ENCODE measurements at regions not wholly inside any gene's neighbourhood (a gene's known extent, or its start where the extent isn't known, plus 50 kb on each side); places are given as distances from the start of the nearest gene placed in this dataset.

GRCh38 chr2:144147356-144147755, 372.6 kb downstream of the ZEB2 start:
- Histone ChIP-seq H3K56ac (ENCODE audit: insufficient read length, low read depth, low read length) (no peak overlapping the region), H3K14ac (ENCODE audit: insufficient read depth, low read length) (no peak overlapping the region), H2BK15ac (ENCODE audit: low read depth, low read length) (no peak overlapping the region), H3T11ph (ENCODE audit: low read length) (no peak overlapping the region), H4K5ac (ENCODE audit: insufficient read length, low read depth, low read length) (no peak overlapping the region), H3K27me3 (ENCODE audit: insufficient read depth, low read length) (no peaks in the 10 kb centered on the region), H3K9me3 (ENCODE audit: control insufficient read depth, low read depth, low read length) (no peaks in the 10 kb centered on the region), H4K20me1 (ENCODE audit: control insufficient read depth, insufficient read depth, insufficient read length) (no peaks in the 10 kb centered on the region), H3K18ac (ENCODE audit: insufficient read length, low read depth, low read length) (no peak overlapping the region), H3K23me2 (ENCODE audit: insufficient read length, low read depth, low read length, poor library complexity, severe bottlenecking) (no peaks in the 10 kb centered on the region), H2AK5ac (ENCODE audit: insufficient read length, low read length) (no peak overlapping the region), H2BK120ac (ENCODE audit: low read depth, low read length, poor library complexity, severe bottlenecking) (no peak overlapping the region), H3K9ac (ENCODE audit: extremely low read depth, insufficient read length, low read length) (no peak overlapping the region), H2BK12ac (ENCODE audit: insufficient read length, low read depth, low read length) (no peak overlapping the region), H2BK20ac (ENCODE audit: low read depth, low read length, poor library complexity, severe bottlenecking) (no peak overlapping the region), H3K4me1 (ENCODE audit: insufficient read depth, low read length) (no peaks in the 10 kb centered on the region), H3K23ac (ENCODE audit: insufficient read length, low read depth, low read length) (no peak overlapping the region), H3K79me2 (ENCODE audit: insufficient read depth, low read length) (no peaks in the 10 kb centered on the region), H3K4me2 (ENCODE audit: insufficient read depth, insufficient read length, low read length) (no peak overlapping the region), H3K79me1 (ENCODE audit: insufficient read depth, low read depth, low read length, poor library complexity, severe bottlenecking) (no peaks in the 10 kb centered on the region), H2BK5ac (ENCODE audit: insufficient read length, low read length) (no peak overlapping the region), H3K4ac (ENCODE audit: low read depth, low read length) (no peak overlapping the region), H4K91ac (ENCODE audit: insufficient read length, low read depth, low read length) (no peak overlapping the region), H2AFZ (ENCODE audit: low read length) (no peak overlapping the region), H3K27ac (ENCODE audit: insufficient read length, low read depth, low read length) (no peak overlapping the region), H4K8ac (replicated peaks; ENCODE audit: insufficient read length, low read depth, low read length) (no peak overlapping the region)
- DNase-seq: no peak
- no peak for TF ChIP-seq CTCF (conservative IDR thresholded peaks at IDR 0.05)
- Mint-ChIP-seq H3K4me3 (no peak overlapping the region), H3K4me1 (no peaks in the 10 kb centered on the region), H3K9me3 (no peaks in the 10 kb centered on the region), H3K27ac (no peak overlapping the region), H3K36me3 (ENCODE audit: insufficient read depth in 1 of 3, low read depth in 3 of 3) (no peaks in the 10 kb centered on the region), H3K27me3 (ENCODE audit: low read depth) (no peaks in the 10 kb centered on the region)
- WGBS (ENCODE audit: extremely low coverage, insufficient read length, low lambda C conversion rate): no CpG with 5 or more reads among the region's 2 CpGs

All from H9 (cell line).